CD14-positive monocyte (primary cell): ENCODE measurements at regions not wholly inside any gene's neighbourhood (a gene's known extent, or its start where the extent isn't known, plus 50 kb on each side); places are given as distances from the start of the nearest gene placed in this dataset.
"Not testable (repeated sequence)": the region's sequence is repeated elsewhere in the genome, so short reads cannot be mapped to it uniquely, and the experiment has no call there.

Experiments
- DNase-seq, 3 donors: peaks; one replicate each; pipeline ENCODE4 v3.0.0-alpha.2; 2011 to 2022
- H2AFZ ChIP-seq: 2 replicates; pipeline ENCODE4 v1.6.0; 2012; ENCODE audit warnings: mild to moderate bottlenecking, low read depth, low read length, inconsistent platforms; ENCODE audit not compliant: insufficient read depth, poor library complexity, severe bottlenecking
- H3K27ac ChIP-seq, 2 donors: 1 replicate in 1 of 2; 2 replicates in 1 of 2; pipeline ENCODE4 v1.5.1; 2012 to 2013; ENCODE audit warnings: low read length in 2 of 2, control low read depth in 1 of 2, inconsistent platforms in 1 of 2, low read depth in 1 of 2, mild to moderate bottlenecking in 1 of 2
- H3K27me3 ChIP-seq, 2 donors: one replicate each; pipeline versions ENCODE4 v1.6.0 to v1.6.1; 2011 to 2013; ENCODE audit warnings: low read length in 2 of 2; ENCODE audit not compliant: control insufficient read depth in 2 of 2, insufficient read depth in 2 of 2
- H3K36me3 ChIP-seq, 2 donors: replicated peaks in 1 of 2; 1 replicate in 1 of 2; 2 replicates in 1 of 2; pipeline versions ENCODE4 v1.5.1 to v1.6.1; 2012 to 2013; ENCODE audit warnings: low read length in 2 of 2, control low read depth in 1 of 2, inconsistent platforms in 1 of 2, mild to moderate bottlenecking in 1 of 2; ENCODE audit not compliant: insufficient read depth in 2 of 2, control insufficient read depth in 1 of 2
- H3K4me1 ChIP-seq, 2 donors: 1 replicate in 1 of 2; 2 replicates in 1 of 2; pipeline versions ENCODE4 v1.5.1 to v1.6.1; 2012 to 2013; ENCODE audit warnings: low read length in 2 of 2, control low read depth in 1 of 2, inconsistent platforms in 1 of 2, mild to moderate bottlenecking in 1 of 2, moderate library complexity in 1 of 2; ENCODE audit not compliant: insufficient read depth in 2 of 2, control insufficient read depth in 1 of 2
- H3K4me2 ChIP-seq: replicated peaks from 2 replicates; pipeline ENCODE3; 2012; ENCODE audit warnings: low read length, moderate library complexity, mild to moderate bottlenecking; ENCODE audit not compliant: poor library complexity, severe bottlenecking; ENCODE audit errors: extremely low read depth
- H3K4me3 ChIP-seq, 3 experiments: fragments of 200-600 bp in 1 of 3; sonication (generic) in 1 of 3; replicated peaks in 1 of 3; 1 replicate in 2 of 3; 2 replicates in 1 of 3; pipeline ENCODE4 v1.5.1; 2011 to 2013; ENCODE audit warnings: low read length in 3 of 3, mild to moderate bottlenecking in 3 of 3, control low read depth in 2 of 3, low read depth in 2 of 3, inconsistent platforms in 1 of 3, moderate library complexity in 1 of 3
- H3K79me2 ChIP-seq: 2 replicates; pipeline ENCODE4 v1.6.0; 2012; ENCODE audit warnings: mild to moderate bottlenecking, control low read depth, inconsistent platforms, low read length, moderate library complexity; ENCODE audit not compliant: insufficient read depth
- H3K9ac ChIP-seq: 2 replicates; pipeline ENCODE4 v1.6.0; 2017; ENCODE audit warnings: low read length, mild to moderate bottlenecking; ENCODE audit not compliant: insufficient read depth, poor library complexity, severe bottlenecking
- H3K9me3 ChIP-seq, 2 donors: replicated peaks in 1 of 2; 1 replicate in 1 of 2; 2 replicates in 1 of 2; pipeline versions ENCODE4 v1.5.1 to v1.6.1; 2012 to 2013; ENCODE audit warnings: low read length in 2 of 2, control low read depth in 1 of 2; ENCODE audit not compliant: control insufficient read depth in 1 of 2, insufficient read depth in 1 of 2
- H4K20me1 ChIP-seq: 2 replicates; pipeline ENCODE4 v1.6.0; 2012; ENCODE audit warnings: mild to moderate bottlenecking, low read length, control low read depth, moderate library complexity; ENCODE audit not compliant: insufficient read depth
- H3K27ac Mint-ChIP-seq, 7 donors: one replicate each; pipeline ENCODE4 v1.8.0; 2020; ENCODE audit warnings: mild to moderate bottlenecking in 7 of 7, mixed read lengths in 7 of 7, moderate library complexity in 6 of 7, inconsistent platforms in 2 of 7
- H3K27me3 Mint-ChIP-seq, 3 donors: one replicate each; pipeline ENCODE4 v1.8.0; 2021 to 2022; ENCODE audit warnings: low read depth in 3 of 3, mild to moderate bottlenecking in 3 of 3, mixed read lengths in 3 of 3, moderate library complexity in 3 of 3, inconsistent platforms in 1 of 3
- H3K36me3 Mint-ChIP-seq, 2 donors: one replicate each; pipeline ENCODE4 v1.8.0; 2020; ENCODE audit warnings: mixed read lengths in 2 of 2, inconsistent platforms in 1 of 2, mild to moderate bottlenecking in 1 of 2
- H3K4me1 Mint-ChIP-seq: one replicate; pipeline ENCODE4 v1.8.0; 2020; ENCODE audit warnings: mild to moderate bottlenecking, mixed read lengths
- H3K4me3 Mint-ChIP-seq, 2 donors: one replicate each; pipeline ENCODE4 v1.8.0; 2020; ENCODE audit warnings: mild to moderate bottlenecking in 2 of 2, mixed read lengths in 2 of 2, moderate library complexity in 1 of 2
- H3K9me3 Mint-ChIP-seq, 7 donors: one replicate each; pipeline ENCODE4 v1.8.0; 2020 to 2022; ENCODE audit warnings: mixed read lengths in 7 of 7, mild to moderate bottlenecking in 6 of 7, moderate library complexity in 6 of 7, inconsistent platforms in 2 of 7
- CTCF ChIP-seq: fragments of 200-600 bp; IDR thresholded peaks from one replicate; pipeline ENCODE4 v1.8.0; 2022; ENCODE audit warnings: antibody characterized with exemption, mild to moderate bottlenecking
- whole genome bisulfite sequencing: methylation state at CpG from one replicate; pipeline ENCODE4 v1.1.5; 2013; ENCODE audit warnings: missing lambda C conversion rate; ENCODE audit not compliant: insufficient coverage; 5-methylcytosine and 5-hydroxymethylcytosine counted together
- intact Hi-C, 2 donors: fragments of 100-400 bp; cut with micrococcal nuclease; formaldehyde crosslinking; loops; one replicate each; pipeline versions ENCODE4 v1.15.0 to v1.15.1; 2023

DNA sequence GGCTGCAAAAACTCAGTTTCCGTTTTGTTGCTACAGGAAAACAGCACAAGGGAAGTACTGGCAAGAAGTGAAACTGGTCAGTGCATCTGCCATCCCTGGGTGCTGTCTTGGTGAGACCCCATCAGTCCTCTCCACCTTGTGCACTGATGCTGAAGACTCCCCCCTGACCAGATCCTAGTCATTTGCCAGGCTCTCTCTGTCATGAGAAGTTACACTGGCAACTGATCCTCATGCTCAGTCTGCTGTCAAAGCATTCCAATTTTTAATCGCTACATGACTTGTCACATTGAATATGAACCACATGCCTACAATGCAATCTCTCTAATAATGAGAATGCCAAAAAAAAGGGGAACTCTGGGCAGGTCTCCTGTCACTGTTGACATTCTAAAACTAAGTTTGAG, 296.5 kb downstream of the ZIC1 start:
- Histone ChIP-seq H3K4me3 (peak overlapping the region in 1 of 3 experiments; percentile 46), H3K4me2 (no peak overlapping the region)
- H3K27ac Mint-ChIP-seq, result peak overlapping the region in 5 of 7 donors; percentile 76 to 91 (median 91)

DNA sequence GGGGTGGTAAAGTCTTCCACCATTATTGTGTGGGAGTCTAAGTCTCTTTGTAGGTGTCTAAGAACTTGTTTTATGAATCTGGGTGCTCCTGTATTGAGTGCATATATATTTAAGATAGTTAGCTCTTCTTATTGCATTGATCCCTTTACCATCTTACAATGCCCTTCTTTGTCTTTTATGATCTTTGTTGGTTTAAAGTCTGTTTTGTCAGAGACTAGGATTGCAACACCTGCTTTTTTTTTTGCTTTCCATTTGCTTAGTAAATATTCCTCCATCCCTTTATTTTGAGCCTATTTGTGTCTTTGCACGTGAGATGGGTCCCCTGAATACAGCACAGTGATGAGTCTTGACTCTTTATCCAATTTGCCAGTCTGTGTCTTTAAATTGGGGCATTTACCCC, 301.6 kb downstream of the ZIC1 start:
- H4K20me1 ChIP-seq, DNase-seq, H3K4me2 ChIP-seq, H3K27ac ChIP-seq, H3K36me3 ChIP-seq, H2AFZ ChIP-seq, H3K9ac ChIP-seq, H3K4me3 ChIP-seq, H3K27me3 Mint-ChIP-seq, H3K9me3 ChIP-seq, H3K79me2 ChIP-seq, H3K4me3 Mint-ChIP-seq, intact Hi-C loops, H3K27ac Mint-ChIP-seq, H3K27me3 ChIP-seq, H3K36me3 Mint-ChIP-seq: not testable (repeated sequence)
- peaks cover 0 to 23% of the 10 kb centered on the region in 2 donors for H3K4me1 ChIP-seq
- Mint-ChIP-seq H3K4me1 (peaks cover 21% of the 10 kb centered on the region), H3K9me3 (peaks cover 5 to 14% (median 9%) of the 10 kb centered on the region in 7 donors)
- WGBS, result no CpG with 5 or more reads among the region's 1 CpG

More for the DNA sequence above, 296.5 kb downstream of the ZIC1 start:
- no peaks in the 10 kb centered on the region for H3K79me2 ChIP-seq
- H3K4me1 ChIP-seq, result peaks cover 0 to 17% of the 10 kb centered on the region in 2 donors
- DNase-seq, result peak in 2 of 3 donors; percentile 27 to 51
- H3K36me3 Mint-ChIP-seq, result no peaks in the 10 kb centered on the region
- intact Hi-C loops, result no loop called here
- 11% methylated on average over 1 of the region's 2 CpGs for WGBS
- peak overlapping the region in 1 of 2 donors; percentile 57 for H3K27ac ChIP-seq
- H3K9me3 ChIP-seq, result no peaks in the 10 kb centered on the region
- TF ChIP-seq CTCF, result no peak
- H3K27me3 ChIP-seq, result no peaks in the 10 kb centered on the region
- H3K27me3 Mint-ChIP-seq, result no peaks in the 10 kb centered on the region
- H3K4me1 Mint-ChIP-seq, result peaks cover 13% of the 10 kb centered on the region
- no peak overlapping the region for H2AFZ ChIP-seq
- H4K20me1 ChIP-seq, result no peaks in the 10 kb centered on the region
- H3K36me3 ChIP-seq, result no peaks in the 10 kb centered on the region
- peak overlapping the region; percentile 76 to 83 for H3K4me3 Mint-ChIP-seq
- H3K9ac ChIP-seq, result no peak overlapping the region
- peaks cover 1 to 15% (median 8%) of the 10 kb centered on the region in 7 donors for H3K9me3 Mint-ChIP-seq
